HG03460 (cell line): ENCODE measurements at regions not wholly inside any gene's neighbourhood (a gene's known extent, or its start where the extent isn't known, plus 50 kb on each side); places are given as distances from the start of the nearest gene placed in this dataset.

Experiments used
- ATAC-seq: cut with Tn5 transposase; IDR thresholded peaks from one replicate; pipeline ENCODE4 v1.9.1; 2021; ENCODE audit not compliant: unreplicated experiment

GRCh38 chr11:112398798-112399478 lies 138.3 kb upstream of the PLET1 start:
- no peak for ATAC-seq

GRCh38 chr11:112400476-112401014 lies 139.9 kb upstream of the PLET1 start:
- no peak for ATAC-seq

DNA sequence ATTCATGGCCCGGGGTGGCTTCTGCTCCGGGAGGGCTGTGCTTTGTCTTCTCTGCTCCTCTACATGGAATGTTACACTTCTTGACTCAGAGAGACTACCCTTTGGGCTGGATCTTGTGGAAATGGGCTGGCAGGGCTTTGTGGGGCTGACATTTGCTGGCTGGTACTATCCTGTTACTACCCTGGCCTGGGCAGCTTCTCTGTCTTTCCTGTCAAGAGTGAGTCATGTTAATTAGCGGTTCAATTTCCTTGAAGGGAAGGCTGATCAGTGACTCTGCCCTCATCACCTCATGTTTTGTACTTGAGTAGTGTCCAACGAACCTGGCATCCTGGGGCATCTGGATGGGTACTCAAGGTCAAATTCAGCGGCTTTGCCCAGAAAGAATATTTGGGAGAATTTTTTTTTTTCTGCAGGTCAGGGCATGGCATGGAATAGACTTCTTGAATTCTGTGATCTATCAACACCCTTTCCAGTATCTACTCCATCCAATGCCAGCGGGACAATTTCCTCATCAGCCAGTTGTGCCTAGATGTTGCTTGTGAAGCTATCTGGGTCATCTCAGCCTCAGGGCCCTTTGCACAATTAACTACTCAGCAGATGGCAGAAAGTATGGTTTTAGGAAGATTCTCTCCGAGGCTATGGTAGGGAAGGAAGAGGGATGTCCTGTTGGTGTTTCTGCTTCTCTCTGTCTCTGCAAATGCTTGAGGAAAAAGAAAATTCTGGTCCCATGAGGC lies 140.5 kb upstream of the PLET1 start:
- no peak for ATAC-seq

- ATAC-seq, result no peak
Observed at GRCh38 chr11:112403432-112403831, 142.8 kb upstream of the PLET1 start.

GRCh38 chr11:112404112-112404511 lies 143.5 kb upstream of the PLET1 start:
- no peak for ATAC-seq

- no peak for ATAC-seq
Observed at GRCh38 chr11:112408517-112408916, 147.9 kb upstream of the PLET1 start.

GRCh38 chr11:112410325-112410724 lies 149.7 kb upstream of the PLET1 start:
- no peak for ATAC-seq

DNA sequence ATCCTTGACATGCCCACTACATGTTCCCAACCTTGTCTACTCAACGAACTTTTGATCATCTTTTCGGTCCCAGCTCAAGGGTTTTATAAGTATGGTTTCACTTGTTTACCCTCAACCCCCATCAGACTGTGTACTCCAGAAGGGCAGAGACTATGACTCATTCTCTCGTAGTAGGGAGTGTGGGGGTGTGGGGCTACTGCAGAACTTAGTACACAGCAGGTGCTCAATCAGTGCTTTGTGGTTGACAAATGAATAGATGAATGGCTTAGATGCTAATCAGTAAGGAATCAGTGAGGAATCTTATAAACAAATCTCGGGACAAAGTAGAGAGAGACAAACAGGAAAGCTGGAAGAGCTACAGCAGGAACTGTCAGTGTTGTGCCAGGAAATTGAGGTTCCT lies 151.7 kb upstream of the PLET1 start:
- no peak for ATAC-seq

DNA sequence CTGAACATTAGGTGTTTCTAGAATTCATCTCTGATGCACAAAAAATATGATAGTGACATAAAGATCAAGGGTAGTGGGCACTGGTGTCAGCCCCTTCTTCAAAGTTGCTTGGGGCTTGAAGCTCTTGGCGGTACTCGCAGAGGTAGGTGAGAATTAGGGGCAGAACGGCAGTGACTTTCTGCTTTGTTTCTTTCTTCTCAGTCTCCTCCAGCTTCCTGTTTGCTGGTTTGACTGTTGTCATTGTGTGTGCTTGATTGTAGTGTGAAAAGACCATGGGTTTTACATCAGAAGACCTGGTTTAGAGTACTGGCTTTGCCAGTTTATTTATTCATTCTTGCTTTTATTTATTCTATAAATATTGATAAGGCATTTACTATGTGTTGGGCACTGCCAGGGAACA lies 156.7 kb upstream of the PLET1 start:
- no peak for ATAC-seq

- no peak for ATAC-seq
Observed at GRCh38 chr11:112418438-112418837, 157.8 kb upstream of the PLET1 start.

GRCh38 chr11:112421879-112422278 lies 161.2 kb upstream of the PLET1 start:
- no peak for ATAC-seq

DNA sequence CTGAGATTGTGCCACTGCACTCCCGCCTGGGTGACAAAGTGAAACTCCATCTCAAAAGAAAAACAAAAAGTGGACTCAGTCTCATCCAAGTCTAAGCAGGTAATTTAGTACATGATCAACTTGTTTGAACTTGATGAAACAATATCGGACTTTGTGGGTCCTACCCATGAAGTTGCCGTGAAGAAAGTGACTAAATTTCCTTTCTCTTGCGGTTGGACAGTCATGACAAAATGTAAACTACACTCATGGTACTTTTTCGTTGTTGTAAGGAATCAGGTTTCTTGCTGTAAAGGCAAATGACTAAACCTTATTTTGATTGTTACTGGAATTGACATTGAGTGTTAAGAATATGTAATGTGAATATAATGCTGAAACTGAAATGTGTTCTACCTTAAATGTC lies 164.5 kb upstream of the PLET1 start:
- no peak for ATAC-seq

DNA sequence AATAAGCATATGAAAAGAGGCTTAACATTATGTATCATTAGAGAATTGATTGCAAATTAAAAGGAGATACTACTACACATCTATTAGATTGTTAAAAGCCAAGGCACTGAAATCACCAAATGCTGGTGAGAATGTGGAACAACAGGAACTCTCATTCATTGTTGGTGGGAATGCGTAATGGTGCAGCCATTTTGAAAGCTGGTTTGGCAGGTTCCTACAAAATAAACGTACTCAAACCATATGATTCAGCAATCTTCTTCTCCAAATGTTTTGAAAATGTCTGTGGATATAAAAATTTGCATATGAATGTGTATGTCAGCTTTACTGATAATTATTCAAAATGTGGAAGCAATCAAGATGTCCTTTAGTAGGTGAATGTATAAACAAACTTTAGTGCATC lies 176.4 kb upstream of the PLET1 start:
- no peak for ATAC-seq

DNA sequence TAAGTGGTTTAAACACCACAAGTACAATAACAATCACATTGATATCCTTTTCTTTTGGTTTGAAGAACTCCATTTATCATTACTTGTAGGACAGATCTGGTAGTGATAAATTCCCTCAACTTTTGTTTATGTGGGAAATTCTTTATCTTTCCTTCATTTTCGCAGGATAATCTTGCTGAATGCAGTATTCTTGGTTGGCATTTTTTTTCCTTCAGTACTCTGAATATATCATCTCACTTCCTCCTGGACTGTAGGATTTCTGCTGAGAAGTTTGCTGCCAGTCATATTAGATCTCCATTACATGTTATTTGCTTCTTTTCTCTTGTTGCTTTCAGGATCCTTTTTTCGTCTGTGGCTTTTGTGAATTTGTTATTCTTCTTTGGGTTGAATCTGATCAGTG lies 179.0 kb upstream of the PLET1 start:
- ATAC-seq, result no peak

DNA sequence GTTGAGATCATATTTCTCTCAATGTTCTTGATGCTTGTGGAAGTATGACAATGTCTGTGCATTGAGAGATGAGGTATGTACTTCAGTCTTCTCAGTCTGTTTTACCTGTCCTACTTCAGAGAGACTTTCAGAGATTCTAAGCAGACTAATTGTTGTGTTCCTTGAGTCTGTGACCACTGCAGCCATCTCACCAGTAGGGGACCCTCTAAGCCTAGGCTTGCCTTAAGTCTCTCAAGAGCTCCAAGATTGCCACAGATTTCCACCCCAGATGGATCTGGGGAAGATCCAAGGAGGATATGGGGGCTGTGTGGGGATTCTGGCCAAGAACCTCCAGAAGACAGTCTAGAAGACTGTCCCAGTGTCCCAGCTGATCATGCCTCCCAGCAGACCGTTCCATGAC lies 179.9 kb upstream of the PLET1 start:
- no peak for ATAC-seq

DNA sequence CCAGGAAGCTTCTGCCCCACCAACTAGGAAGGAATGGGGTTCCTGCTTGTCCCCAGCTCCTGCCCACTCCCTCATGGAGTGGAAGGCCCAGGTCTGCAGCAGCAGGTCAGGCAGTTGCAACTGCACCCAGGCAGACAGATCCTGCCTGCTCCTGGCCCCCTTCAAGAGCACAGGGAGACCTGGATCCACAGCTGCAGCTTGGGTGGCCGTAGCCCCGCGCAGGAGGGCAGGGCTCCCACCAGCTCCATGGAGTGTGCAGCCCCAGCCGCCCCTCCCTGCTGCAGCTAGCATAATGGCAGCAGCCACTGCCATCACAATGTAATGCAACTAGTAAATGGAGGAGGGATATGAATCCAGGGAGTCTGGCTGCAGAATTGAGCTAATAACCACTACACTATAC lies 187.5 kb upstream of the PLET1 start:
- no peak for ATAC-seq

- no peak for ATAC-seq
Observed at GRCh38 chr11:112448806-112449205, 188.1 kb upstream of the PLET1 start.

GRCh38 chr11:112451250-112451649 lies 190.6 kb upstream of the PLET1 start:
- no peak for ATAC-seq

- no peak for ATAC-seq
Observed at GRCh38 chr11:112453601-112454577, 193.2 kb upstream of the PLET1 start.

GRCh38 chr11:112454841-112455240 lies 194.2 kb upstream of the PLET1 start:
- ATAC-seq, result no peak

DNA sequence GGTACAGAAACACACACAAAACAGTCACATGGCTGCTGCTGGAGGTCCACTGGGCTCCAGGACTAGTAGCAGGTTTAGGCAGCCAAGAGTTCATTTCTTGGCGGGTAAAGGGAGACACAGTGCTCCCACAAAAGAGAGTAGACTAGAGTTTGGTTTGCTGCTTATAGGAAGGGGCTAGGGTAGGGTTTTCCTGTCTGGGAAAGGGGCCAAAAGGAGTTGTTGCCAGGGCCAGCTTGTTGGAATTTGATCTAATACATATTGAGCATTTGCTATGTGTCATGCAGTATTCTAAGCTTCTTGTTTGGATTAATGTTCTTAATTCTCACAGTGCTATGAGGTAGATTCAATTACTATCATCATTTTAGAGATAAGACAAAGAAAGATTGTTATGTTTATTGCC lies 195.1 kb upstream of the PLET1 start:
- ATAC-seq, result no peak
